T-cell (primary cell): ENCODE measurements at regions not wholly inside any gene's neighbourhood (a gene's known extent, or its start where the extent isn't known, plus 50 kb on each side); places are given as distances from the start of the nearest gene placed in this dataset.

Source experiments
- ATAC-seq, 4 experiments: fragments of 200-7000 bp in 3 of 4; fragments of 150-1000 bp in 1 of 4; cut with Tn5 transposase; replicated peaks in 1 of 4; 1 replicate in 3 of 4; 2 replicates in 1 of 4; pipeline ENCODE4 v1.10.0; 2021; ENCODE audit warnings: moderate library complexity in 3 of 4, mild to moderate bottlenecking in 2 of 4, moderate number of reproducible peaks in 1 of 4
- CTCF ChIA-PET, 2 donors: fragments of 300-600 bp; sonication (Branson Sonifier 250); formaldehyde crosslinking; loops; one replicate each; lab custom pipeline; 2022; ENCODE audit warnings: antibody characterized with exemption in 2 of 2; lab: Charles Lee
- POLR2A ChIA-PET, 2 donors: fragments of 300-600 bp; sonication (Branson Sonifier 250); formaldehyde crosslinking; loops; one replicate each; lab custom pipeline; 2022; ENCODE audit warnings: antibody characterized with exemption in 2 of 2; lab: Charles Lee
- DNase-seq, 35 experiments: peaks; one replicate each; pipeline versions ENCODE4 v3.0.0 to v3.0.0-alpha.2; 2013 to 2023
- H3K27ac ChIP-seq: one replicate; pipeline ENCODE4 v1.5.1; 2013; ENCODE audit warnings: low read length
- H3K27me3 ChIP-seq, 2 experiments: replicated peaks in 1 of 2; 1 replicate in 1 of 2; 2 replicates in 1 of 2; pipeline versions ENCODE4 v1.6.1 to v1.7.0; 2013; ENCODE audit warnings: low read length in 1 of 2, mixed read lengths in 1 of 2; ENCODE audit not compliant: control insufficient read depth in 2 of 2, insufficient read depth in 2 of 2; ENCODE audit errors: extremely low read depth in 1 of 2
- H3K36me3 ChIP-seq, 2 donors: 1 replicate in 1 of 2; 2 replicates in 1 of 2; pipeline versions ENCODE4 v1.6.1 to v1.7.0; 2013; ENCODE audit warnings: low read length in 1 of 2; ENCODE audit not compliant: control insufficient read depth in 2 of 2, insufficient read depth in 1 of 2; ENCODE audit errors: extremely low read depth in 1 of 2
- H3K4me1 ChIP-seq, 2 experiments: 1 replicate in 1 of 2; 2 replicates in 1 of 2; pipeline versions ENCODE4 v1.6.1 to v1.7.0; 2013; ENCODE audit warnings: low read length in 2 of 2, mixed read lengths in 1 of 2; ENCODE audit not compliant: insufficient read depth in 2 of 2, control insufficient read depth in 1 of 2; ENCODE audit errors: extremely low read depth in 1 of 2
- H3K4me3 ChIP-seq, 2 donors: 1 replicate in 1 of 2; 2 replicates in 1 of 2; pipeline versions ENCODE4 v1.5.1 to v1.7.0; 2013; ENCODE audit warnings: mild to moderate bottlenecking in 2 of 2, low read length in 1 of 2, moderate library complexity in 1 of 2; ENCODE audit not compliant: control insufficient read depth in 1 of 2; ENCODE audit errors: extremely low read depth in 1 of 2
- H3K9me3 ChIP-seq: 2 replicates; pipeline ENCODE4 v1.7.0; 2013
- H3K27ac Mint-ChIP-seq, 2 donors: one replicate each; pipeline ENCODE4 v1.8.0; 2020 to 2021; ENCODE audit warnings: mild to moderate bottlenecking in 2 of 2, mixed read lengths in 2 of 2
- H3K27me3 Mint-ChIP-seq, 2 donors: one replicate each; pipeline ENCODE4 v1.8.0; 2021 to 2022; ENCODE audit warnings: mixed read lengths in 2 of 2
- H3K36me3 Mint-ChIP-seq: one replicate; pipeline ENCODE4 v1.8.0; 2021; ENCODE audit warnings: mixed read lengths
- H3K4me1 Mint-ChIP-seq, 3 donors: one replicate each; pipeline ENCODE4 v1.8.0; 2020 to 2022; ENCODE audit warnings: mixed read lengths in 3 of 3, mild to moderate bottlenecking in 1 of 3
- H3K4me3 Mint-ChIP-seq, 3 donors: one replicate each; pipeline ENCODE4 v1.8.0; 2020 to 2022; ENCODE audit warnings: mild to moderate bottlenecking in 3 of 3, mixed read lengths in 3 of 3, moderate library complexity in 3 of 3
- H3K9me3 Mint-ChIP-seq, 3 donors: one replicate each; pipeline ENCODE4 v1.8.0; 2020 to 2022; ENCODE audit warnings: mixed read lengths in 3 of 3
- WGBS: methylation state at CpG from one replicate; pipeline ENCODE4 v1.1.5; 2013; ENCODE audit warnings: missing lambda C conversion rate; ENCODE audit not compliant: insufficient coverage; 5-methylcytosine and 5-hydroxymethylcytosine counted together

DNA sequence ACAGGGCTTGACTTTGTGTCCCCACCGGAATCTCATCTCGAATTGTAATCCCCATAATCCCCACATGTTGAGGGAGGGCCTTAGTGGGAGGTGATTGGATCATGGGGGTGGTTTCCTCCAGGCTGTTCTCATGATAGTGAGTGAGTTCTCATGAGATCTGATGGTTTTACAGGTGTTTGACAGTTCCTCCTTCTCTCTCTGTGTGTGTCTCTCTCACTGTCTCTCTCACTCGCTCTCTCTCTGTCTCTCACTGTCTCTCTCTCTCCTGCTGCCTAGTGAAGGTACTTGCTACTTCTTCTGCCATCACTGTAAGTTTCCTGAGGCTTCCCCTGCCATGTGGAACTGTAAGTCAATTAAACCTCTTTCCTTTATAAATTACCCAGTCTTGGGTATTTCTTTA lies 289.8 kb upstream of the HABP2 start:
- H3K36me3 Mint-ChIP-seq: no peaks in the 10 kb centered on the region
- ChIA-PET CTCF (no interaction called here), POLR2A (no interaction called here)
- no peaks in the 10 kb centered on the region for H3K9me3 Mint-ChIP-seq
- ATAC-seq (no peak), DNase-seq (no peak)
- H3K27me3 ChIP-seq: peaks cover 0 to 13% of the 10 kb centered on the region in 2 experiments
- H3K36me3 ChIP-seq: no peaks in the 10 kb centered on the region
- WGBS: 63% methylated on average over 1 of the region's 3 CpGs
- no peak overlapping the region for H3K27ac Mint-ChIP-seq
- H3K27ac ChIP-seq: no peak overlapping the region
- no peaks in the 10 kb centered on the region for H3K9me3 ChIP-seq
- peaks cover 12 to 30% of the 10 kb centered on the region in 2 donors for H3K27me3 Mint-ChIP-seq
- no peak overlapping the region for H3K4me3 Mint-ChIP-seq
- H3K4me1 ChIP-seq: no peaks in the 10 kb centered on the region
- no peak overlapping the region for H3K4me3 ChIP-seq
- H3K4me1 Mint-ChIP-seq: no peaks in the 10 kb centered on the region

DNA sequence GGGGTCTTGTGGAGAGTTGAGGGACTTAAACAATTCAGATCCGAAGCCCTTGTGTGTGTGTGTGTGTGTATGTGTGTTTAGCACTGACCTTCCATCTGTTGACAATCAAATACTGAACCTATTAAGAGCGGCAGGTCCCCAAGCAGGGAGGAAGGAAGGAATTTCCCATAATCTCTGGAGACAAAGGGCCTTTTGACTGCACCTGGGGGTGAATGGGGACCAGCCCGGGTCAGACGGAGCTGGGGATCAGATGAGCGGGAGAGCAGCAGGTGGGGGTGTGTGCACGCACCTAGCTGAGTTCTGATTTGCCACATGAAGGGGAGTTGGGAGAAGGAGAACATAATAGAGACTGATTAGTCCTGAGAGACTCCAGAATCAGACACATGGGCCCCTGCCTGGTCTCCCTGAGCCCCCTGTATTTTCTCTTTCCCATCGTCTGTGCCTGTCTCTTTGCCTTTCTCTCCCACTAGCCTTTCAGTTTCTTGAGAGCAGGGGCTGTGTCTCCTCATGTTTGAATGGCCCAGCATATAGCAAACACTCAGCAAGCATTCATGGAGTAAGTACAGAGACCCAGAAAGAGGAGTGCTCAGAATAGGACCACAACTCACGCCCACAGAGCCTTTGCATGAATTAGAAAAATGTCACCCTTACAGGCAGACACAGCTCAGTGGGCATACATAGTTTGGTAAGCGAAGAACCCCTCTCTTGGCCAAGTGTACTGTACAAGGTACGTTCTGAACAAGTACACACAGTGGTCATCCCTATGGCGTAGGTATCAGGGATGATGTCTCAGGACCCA lies 288.3 kb upstream of the HABP2 start:
- no peak overlapping the region for H3K27ac ChIP-seq
- no peak overlapping the region for H3K4me3 ChIP-seq
- Mint-ChIP-seq H3K4me1 (no peaks in the 10 kb centered on the region), H3K27ac (no peak overlapping the region), H3K27me3 (peaks cover 12 to 30% of the 10 kb centered on the region in 2 donors), H3K36me3 (no peaks in the 10 kb centered on the region), H3K9me3 (no peaks in the 10 kb centered on the region), H3K4me3 (no peak overlapping the region)
- no peaks in the 10 kb centered on the region for H3K4me1 ChIP-seq
- ChIA-PET CTCF (no interaction called here), POLR2A (no interaction called here)
- ATAC-seq: no peak
- H3K27me3 ChIP-seq: peaks cover 0 to 13% of the 10 kb centered on the region in 2 experiments
- no peaks in the 10 kb centered on the region for H3K36me3 ChIP-seq
- DNase-seq: no peak
- no peaks in the 10 kb centered on the region for H3K9me3 ChIP-seq
- WGBS: 64% methylated on average over 6 of the region's 11 CpGs

DNA sequence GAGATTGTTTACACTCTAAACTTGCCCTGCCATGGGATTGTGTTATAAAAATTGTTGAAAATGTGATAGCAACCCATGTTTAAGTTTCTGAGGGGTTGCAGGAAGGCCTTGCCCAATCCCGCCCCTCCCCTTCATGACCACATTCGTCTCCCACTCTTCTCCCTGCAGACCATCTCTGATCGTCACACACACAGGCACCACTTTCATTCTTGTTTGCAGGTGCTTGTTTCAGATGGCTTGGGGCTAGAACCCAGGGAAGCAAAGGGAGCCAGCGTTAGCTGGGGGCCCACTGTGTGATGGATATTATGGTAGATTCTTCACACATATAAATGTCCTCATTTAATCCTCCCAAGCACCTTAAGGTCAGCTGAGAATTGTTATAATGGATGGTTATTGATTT lies 286.7 kb upstream of the HABP2 start:
- peaks cover 0 to 3% (median 0%) of the 10 kb centered on the region in 3 donors for H3K9me3 Mint-ChIP-seq
- no peak overlapping the region for H3K4me3 Mint-ChIP-seq
- H3K36me3 Mint-ChIP-seq: no peaks in the 10 kb centered on the region
- peaks cover 0 to 9% of the 10 kb centered on the region in 2 experiments for H3K27me3 ChIP-seq
- ChIA-PET POLR2A (no interaction called here), CTCF (no interaction called here)
- ATAC-seq (no peak), DNase-seq (no peak)
- H3K27ac Mint-ChIP-seq: no peak overlapping the region
- no peak overlapping the region for H3K27ac ChIP-seq
- H3K4me1 Mint-ChIP-seq: no peaks in the 10 kb centered on the region
- H3K4me1 ChIP-seq: no peaks in the 10 kb centered on the region
- H3K9me3 ChIP-seq: no peaks in the 10 kb centered on the region
- WGBS: no CpG with 5 or more reads among the region's 4 CpGs
- peaks cover 11 to 23% of the 10 kb centered on the region in 2 donors for H3K27me3 Mint-ChIP-seq
- no peaks in the 10 kb centered on the region for H3K36me3 ChIP-seq
- no peak overlapping the region for H3K4me3 ChIP-seq

DNA sequence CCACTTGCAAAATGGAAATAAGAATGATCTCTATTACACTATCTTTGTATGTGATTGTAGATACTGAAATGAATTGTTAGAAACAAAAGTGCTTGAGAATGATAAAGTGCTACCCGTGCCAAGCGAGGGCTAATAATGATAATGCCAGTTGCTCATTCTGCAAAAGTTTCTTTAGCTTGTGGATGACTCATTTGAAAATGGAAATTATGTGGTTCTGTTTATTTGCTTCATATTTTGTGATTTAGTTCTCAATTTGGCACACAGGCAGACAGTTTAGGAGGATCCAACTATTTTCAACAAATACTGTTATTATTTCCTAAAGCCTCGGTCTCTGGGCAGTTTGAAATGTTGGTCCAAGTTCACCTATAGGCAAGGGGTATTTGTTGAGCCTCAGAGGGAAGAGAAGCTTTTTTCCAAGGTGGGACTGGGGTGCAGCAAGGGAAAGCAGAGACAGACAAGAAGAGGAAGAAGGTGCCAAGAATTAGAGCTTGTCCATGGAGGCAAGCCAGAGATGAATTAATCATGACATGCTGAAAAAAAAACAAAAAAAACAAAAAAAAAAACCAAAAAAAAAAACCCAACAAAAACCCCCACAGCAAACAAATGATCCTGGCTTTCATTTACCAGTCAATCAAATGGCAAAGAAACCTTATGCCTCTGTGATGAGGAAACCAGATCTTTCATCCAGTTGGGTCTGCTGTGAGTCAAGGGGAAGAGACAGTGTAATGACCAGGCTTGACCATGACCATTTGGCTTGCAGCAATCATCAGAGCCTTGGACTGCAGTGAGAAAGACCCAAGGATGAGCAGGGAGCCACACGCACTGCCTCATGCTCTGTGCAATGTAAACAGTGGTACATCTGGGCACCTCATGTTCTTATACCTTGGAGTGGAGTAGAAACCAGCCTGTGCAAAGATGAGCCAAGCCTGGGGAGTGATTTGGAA lies 285.0 kb upstream of the HABP2 start:
- Histone ChIP-seq H3K36me3 (no peaks in the 10 kb centered on the region), H3K4me3 (no peak overlapping the region), H3K4me1 (no peaks in the 10 kb centered on the region), H3K27me3 (peaks cover 0 to 3% of the 10 kb centered on the region in 2 experiments), H3K9me3 (no peaks in the 10 kb centered on the region), H3K27ac (no peak overlapping the region)
- ATAC-seq (no peak), DNase-seq (no peak)
- H3K27me3 Mint-ChIP-seq: peaks cover 4 to 17% of the 10 kb centered on the region in 2 donors
- H3K4me3 Mint-ChIP-seq: no peak overlapping the region
- no peaks in the 10 kb centered on the region for H3K36me3 Mint-ChIP-seq
- ChIA-PET CTCF (no interaction called here), POLR2A (no interaction called here)
- H3K27ac Mint-ChIP-seq: no peak overlapping the region
- peaks cover 0 to 3% (median 0%) of the 10 kb centered on the region in 3 donors for H3K9me3 Mint-ChIP-seq
- H3K4me1 Mint-ChIP-seq: no peaks in the 10 kb centered on the region
- WGBS: 75% methylated on average over 3 of the region's 4 CpGs

DNA sequence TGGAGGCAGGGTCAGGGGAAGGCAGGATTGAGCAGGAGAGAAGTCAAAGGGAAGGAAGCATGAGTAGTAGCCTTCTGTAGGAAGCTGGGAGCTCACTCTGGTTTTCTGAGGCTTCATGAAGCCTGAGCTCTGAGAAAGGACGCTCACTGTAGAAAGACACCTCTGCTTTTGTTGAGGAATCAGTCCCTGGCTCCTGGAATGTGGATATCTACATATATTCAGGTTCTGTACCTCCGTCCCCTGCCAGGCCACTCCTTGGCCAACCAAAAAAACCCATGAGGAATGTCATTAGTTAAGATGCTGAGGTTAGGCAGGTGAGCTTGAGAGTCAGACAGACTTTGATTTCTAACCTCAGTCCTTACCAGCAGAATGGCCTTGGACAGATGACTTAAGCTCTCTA lies 283.5 kb upstream of the HABP2 start:
- ChIA-PET CTCF (interaction anchor here in 1 of 2 donors (0.6 kb wide), 1 partner anchor 27 kb away, joined by 4 read pairs; no protein-coding TSS in a partner anchor), POLR2A (no interaction called here)
- 67% methylated on average over 1 of the region's 2 CpGs for WGBS
- ATAC-seq (no peak), DNase-seq (no peak)
- Mint-ChIP-seq H3K27me3 (peaks cover 0 to 9% of the 10 kb centered on the region in 2 donors), H3K4me1 (no peaks in the 10 kb centered on the region), H3K27ac (no peak overlapping the region), H3K36me3 (no peaks in the 10 kb centered on the region), H3K9me3 (peaks cover 0 to 3% (median 0%) of the 10 kb centered on the region in 3 donors), H3K4me3 (no peak overlapping the region)
- Histone ChIP-seq H3K27ac (no peak overlapping the region), H3K4me1 (no peaks in the 10 kb centered on the region), H3K36me3 (no peaks in the 10 kb centered on the region), H3K4me3 (no peak overlapping the region), H3K27me3 (peaks cover 0 to 7% of the 10 kb centered on the region in 2 experiments), H3K9me3 (no peaks in the 10 kb centered on the region)

DNA sequence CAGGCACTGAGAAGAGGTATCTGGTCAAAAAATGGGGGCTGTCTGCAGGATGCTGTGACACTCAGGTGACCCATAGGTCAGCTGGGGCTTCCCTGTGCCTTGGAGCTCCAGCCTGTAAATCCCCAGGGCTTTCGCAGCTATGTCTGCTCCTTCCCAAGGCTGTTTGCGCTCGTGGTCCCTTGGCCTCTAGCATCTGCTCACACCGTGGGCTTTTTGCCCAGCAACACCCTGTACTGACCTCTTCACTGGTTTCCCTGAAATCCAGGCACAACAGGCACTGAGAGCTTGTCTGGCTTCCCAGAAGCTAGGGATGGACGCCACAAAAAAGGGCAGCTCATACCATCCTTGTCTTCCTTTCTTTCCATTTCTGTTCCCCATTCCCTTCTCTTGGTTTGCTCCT lies 280.3 kb upstream of the HABP2 start:
- Mint-ChIP-seq H3K4me3 (no peak overlapping the region), H3K36me3 (no peaks in the 10 kb centered on the region), H3K9me3 (peaks cover 9 to 30% (median 12%) of the 10 kb centered on the region in 3 donors), H3K27ac (no peak overlapping the region), H3K4me1 (no peaks in the 10 kb centered on the region), H3K27me3 (peaks cover 0 to 5% of the 10 kb centered on the region in 2 donors)
- Histone ChIP-seq H3K4me3 (no peak overlapping the region), H3K27ac (no peak overlapping the region), H3K9me3 (no peaks in the 10 kb centered on the region), H3K36me3 (no peaks in the 10 kb centered on the region), H3K27me3 (peaks cover 0 to 5% of the 10 kb centered on the region in 2 experiments), H3K4me1 (no peaks in the 10 kb centered on the region)
- 83% methylated on average over 4 of the region's 5 CpGs for WGBS
- DNase-seq (no peak), ATAC-seq (no peak)
- ChIA-PET CTCF (no interaction called here), POLR2A (no interaction called here)
